ENCODE measurements at regions not wholly inside any gene's neighbourhood (a gene's known extent, or its start where the extent isn't known, plus 50 kb on each side); places are given as distances from the start of the nearest gene placed in this dataset.

GRCh38 chr5:143721925-143722324, 90.0 kb upstream of the HMHB1 start:
- TF ChIP-seq CTCF (optimal IDR thresholded peaks at IDR 0.05 in 1 of 3, IDR thresholded peaks at IDR 0.05 in 1 of 3, conservative IDR thresholded peaks at IDR 0.05 in 1 of 3; ENCODE audit: extremely low read depth in 1 of 3, insufficient read depth in 2 of 3, low read length in 3 of 3) (no peak), EZH2 (IDR thresholded peaks at IDR 0.05; ENCODE audit: low read length) (no peak)
